ENCODE measurements at regions not wholly inside any gene's neighbourhood (a gene's known extent, or its start where the extent isn't known, plus 50 kb on each side); places are given as distances from the start of the nearest gene placed in this dataset.

DNA sequence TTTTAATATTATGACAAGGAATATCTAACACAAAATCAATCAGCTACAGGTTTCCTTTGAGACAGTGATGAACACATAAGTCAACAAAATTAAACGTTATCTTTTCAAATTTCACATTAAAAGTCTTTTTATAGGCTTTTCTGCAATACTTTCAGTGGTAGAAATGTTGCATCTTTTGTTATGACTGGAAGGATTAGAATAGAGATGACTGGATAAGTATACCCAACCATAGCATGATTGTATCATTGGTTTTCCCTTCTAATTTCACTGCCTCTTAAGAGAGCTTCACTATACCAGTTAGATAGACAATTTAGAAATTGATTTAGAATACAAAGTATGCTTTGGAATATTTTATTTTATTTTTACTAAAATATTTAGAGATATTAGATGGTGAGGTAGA, 273.9 kb downstream of the PHF14 start:
- Histone ChIP-seq H3K27ac (no peak overlapping the region), H3K27me3 (ENCODE audit: low read depth) (no peaks in the 10 kb centered on the region), H3K36me3 (no peaks in the 10 kb centered on the region), H3K4me1 (no peaks in the 10 kb centered on the region), H3K9me3 (no peaks in the 10 kb centered on the region), H3K4me3 (no peak overlapping the region)
- DNase-seq, result no peak
- intact Hi-C loops (cut with DNase I), result no loop called here
- ATAC-seq, result no peak
- TF ChIP-seq, protein P1, sequence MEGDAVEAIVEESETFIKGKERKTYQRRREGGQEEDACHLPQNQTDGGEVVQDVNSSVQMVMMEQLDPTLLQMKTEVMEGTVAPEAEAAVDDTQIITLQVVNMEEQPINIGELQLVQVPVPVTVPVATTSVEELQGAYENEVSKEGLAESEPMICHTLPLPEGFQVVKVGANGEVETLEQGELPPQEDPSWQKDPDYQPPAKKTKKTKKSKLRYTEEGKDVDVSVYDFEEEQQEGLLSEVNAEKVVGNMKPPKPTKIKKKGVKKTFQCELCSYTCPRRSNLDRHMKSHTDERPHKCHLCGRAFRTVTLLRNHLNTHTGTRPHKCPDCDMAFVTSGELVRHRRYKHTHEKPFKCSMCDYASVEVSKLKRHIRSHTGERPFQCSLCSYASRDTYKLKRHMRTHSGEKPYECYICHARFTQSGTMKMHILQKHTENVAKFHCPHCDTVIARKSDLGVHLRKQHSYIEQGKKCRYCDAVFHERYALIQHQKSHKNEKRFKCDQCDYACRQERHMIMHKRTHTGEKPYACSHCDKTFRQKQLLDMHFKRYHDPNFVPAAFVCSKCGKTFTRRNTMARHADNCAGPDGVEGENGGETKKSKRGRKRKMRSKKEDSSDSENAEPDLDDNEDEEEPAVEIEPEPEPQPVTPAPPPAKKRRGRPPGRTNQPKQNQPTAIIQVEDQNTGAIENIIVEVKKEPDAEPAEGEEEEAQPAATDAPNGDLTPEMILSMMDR (IDR thresholded peaks at IDR 0.05), result no peak

DNA sequence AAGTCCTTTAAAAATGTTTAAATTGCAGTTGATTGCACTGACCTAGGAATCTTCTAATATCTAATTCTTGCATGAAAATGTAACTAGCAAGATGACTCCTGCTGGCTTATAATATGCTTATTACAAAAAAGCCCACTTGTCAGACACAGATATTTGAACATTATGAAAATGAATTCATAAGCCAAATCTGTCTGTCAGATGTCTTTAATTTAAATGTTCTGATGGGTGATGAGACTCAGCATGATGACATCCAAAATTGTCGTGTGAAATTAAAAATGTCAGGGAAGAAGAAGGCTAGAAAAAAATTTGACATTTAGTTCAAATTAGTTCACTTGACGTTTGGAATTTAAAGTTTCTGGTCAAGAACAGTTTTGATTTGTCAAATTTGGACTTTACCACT, 277.8 kb downstream of the PHF14 start:
- ATAC-seq (no peak), DNase-seq (no peak)
- no peaks in the 10 kb centered on the region for H3K27me3 ChIP-seq (ENCODE audit: low read depth)
- H3K4me3 ChIP-seq, result no peak overlapping the region
- no peak overlapping the region for H3K27ac ChIP-seq
- TF ChIP-seq, protein P1 (IDR thresholded peaks at IDR 0.05), result no peak
- no peaks in the 10 kb centered on the region for H3K36me3 ChIP-seq
- intact Hi-C loops (cut with DNase I), result no loop called here
- H3K4me1 ChIP-seq, result no peaks in the 10 kb centered on the region
- no peaks in the 10 kb centered on the region for H3K9me3 ChIP-seq

GRCh38 chr7:11252011-11252607, 278.4 kb downstream of the PHF14 start:
- DNase-seq (no peak), ATAC-seq (no peak)
- H3K4me1 ChIP-seq, result no peaks in the 10 kb centered on the region
- TF ChIP-seq, protein P1 (IDR thresholded peaks at IDR 0.05), result no peak
- H3K4me3 ChIP-seq, result no peak overlapping the region
- no peaks in the 10 kb centered on the region for H3K36me3 ChIP-seq
- H3K9me3 ChIP-seq, result no peaks in the 10 kb centered on the region
- H3K27me3 ChIP-seq (ENCODE audit: low read depth), result no peaks in the 10 kb centered on the region
- intact Hi-C loops (cut with DNase I), result no loop called here
- no peak overlapping the region for H3K27ac ChIP-seq

DNA sequence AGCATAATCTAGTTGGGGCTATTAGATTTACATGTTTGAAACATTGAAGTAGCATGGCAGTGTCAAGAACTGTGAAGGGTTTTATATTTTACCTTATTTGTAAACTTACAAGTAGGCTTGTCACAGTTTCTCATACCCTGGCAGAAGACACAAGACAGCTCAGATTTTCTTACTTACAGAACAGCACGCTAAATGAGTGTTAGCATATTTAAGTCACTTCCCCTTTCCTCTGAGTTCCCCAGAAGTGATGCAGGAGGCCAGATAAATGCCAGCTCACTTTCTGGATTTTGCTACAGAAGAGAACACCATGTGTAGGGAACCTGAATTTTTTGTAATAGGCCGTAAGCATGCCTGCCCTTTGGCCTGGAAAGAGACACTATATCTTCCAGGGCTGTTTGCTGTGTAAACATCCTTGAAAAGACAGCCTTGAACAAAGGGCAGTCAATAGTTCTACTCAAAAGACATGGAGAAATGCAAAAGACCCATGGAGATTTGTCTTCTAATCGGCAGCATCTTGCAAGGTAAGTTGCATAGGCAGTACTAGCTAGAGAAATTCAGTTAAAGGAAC, 279.1 kb downstream of the PHF14 start:
- Histone ChIP-seq H3K4me3 (no peak overlapping the region), H3K27ac (no peak overlapping the region), H3K9me3 (no peaks in the 10 kb centered on the region), H3K4me1 (no peaks in the 10 kb centered on the region), H3K36me3 (no peaks in the 10 kb centered on the region), H3K27me3 (ENCODE audit: low read depth) (no peaks in the 10 kb centered on the region)
- TF ChIP-seq, protein P1 (IDR thresholded peaks at IDR 0.05), result no peak
- no peak for ATAC-seq
- no peak for DNase-seq
- intact Hi-C loops (cut with DNase I), result no loop called here

DNA sequence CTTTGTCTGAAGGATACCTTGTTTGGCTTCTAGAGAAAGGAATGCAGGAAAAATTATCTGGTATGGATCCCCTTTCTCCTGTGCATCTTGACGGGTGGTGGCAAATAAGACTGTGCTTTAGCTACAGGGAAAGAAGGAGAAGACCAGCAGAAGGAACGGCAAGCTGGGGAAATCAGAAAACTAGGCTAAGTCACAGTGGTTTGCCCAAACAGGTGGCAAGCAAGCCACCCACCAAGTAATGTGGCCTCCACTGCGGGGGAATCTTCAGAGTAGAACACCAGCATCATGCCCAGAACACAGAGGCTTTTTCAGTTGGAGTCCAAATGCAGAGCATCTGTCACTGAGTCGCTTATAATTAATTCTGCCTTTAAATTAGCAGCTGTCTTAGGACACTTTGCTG, 282.8 kb downstream of the PHF14 start:
- no peaks in the 10 kb centered on the region for H3K9me3 ChIP-seq
- TF ChIP-seq, protein P1 (IDR thresholded peaks at IDR 0.05), result no peak
- H3K27ac ChIP-seq, result no peak overlapping the region
- no peaks in the 10 kb centered on the region for H3K4me1 ChIP-seq
- no peak overlapping the region for H3K4me3 ChIP-seq
- intact Hi-C loops (cut with DNase I), result no loop called here
- no peaks in the 10 kb centered on the region for H3K36me3 ChIP-seq
- H3K27me3 ChIP-seq (ENCODE audit: low read depth), result no peaks in the 10 kb centered on the region
- ATAC-seq, result no peak
- no peak for DNase-seq

Measured in lower lobe of right lung (tissue), 2 donors.